Frontal cortex (tissue), 3 donors: ENCODE measurements at regions not wholly inside any gene's neighbourhood (a gene's known extent, or its start where the extent isn't known, plus 50 kb on each side); places are given as distances from the start of the nearest gene placed in this dataset.
"Not testable (repeated sequence)": the region's sequence is repeated elsewhere in the genome, so short reads cannot be mapped to it uniquely, and the experiment has no call there.

ENCODE experiments used
- DNase-seq, 2 donors: peaks; one replicate each; pipeline ENCODE4 v3.0.0; 2012; ENCODE audit warnings: low spot score in 2 of 2
- FAIRE-seq: peaks from 2 replicates; lab custom pipeline; 2012; peaks lifted over from hg19 to GRCh38; lab: Jason Lieb, UNC
- donor health status: control.
- donor health status: control.
- donor health status: control.

GRCh38 chr12:27133022-27133590 lies 50.7 kb upstream of the C12orf71 start:
- DNase-seq (no peak), FAIRE-seq (no peak)

- no peak for DNase-seq
- FAIRE-seq = no peak
Observed at GRCh38 chr12:27140478-27140969, 58.1 kb upstream of the C12orf71 start.

- no peak for FAIRE-seq
- peak; percentile 6 to 52 for DNase-seq
Observed at GRCh38 chr12:27142101-27142721, 59.8 kb upstream of the C12orf71 start.

- DNase-seq = no peak
- no peak for FAIRE-seq
Observed at GRCh38 chr12:27143256-27144069, 61.1 kb upstream of the C12orf71 start.

- FAIRE-seq, DNase-seq: not testable (repeated sequence)
Observed at GRCh38 chr12:27145725-27146124, 63.3 kb upstream of the C12orf71 start.

- no peak for DNase-seq
- no peak for FAIRE-seq
Observed at GRCh38 chr12:27148373-27148772, 66.0 kb upstream of the C12orf71 start.

GRCh38 chr12:27148791-27149190 lies 66.4 kb upstream of the C12orf71 start:
- FAIRE-seq (no peak), DNase-seq (no peak)

GRCh38 chr12:27151479-27151878 lies 69.1 kb upstream of the C12orf71 start:
- no peak for DNase-seq
- FAIRE-seq = no peak

GRCh38 chr12:27158297-27158696 lies 75.9 kb upstream of the C12orf71 start:
- FAIRE-seq (no peak), DNase-seq (no peak)

GRCh38 chr12:27161458-27162228 lies 79.3 kb upstream of the C12orf71 start:
- DNase-seq (no peak), FAIRE-seq (no peak)

GRCh38 chr12:27162229-27162537 lies 79.8 kb upstream of the C12orf71 start:
- FAIRE-seq (no peak), DNase-seq (no peak)

GRCh38 chr12:27163048-27163715 lies 80.8 kb upstream of the C12orf71 start:
- FAIRE-seq (no peak), DNase-seq (no peak)

- no peak for DNase-seq
- FAIRE-seq = no peak
Observed at GRCh38 chr12:27163894-27164293, 80.2 kb upstream of the STK38L start.

GRCh38 chr12:27164330-27165040 lies 79.6 kb upstream of the STK38L start:
- FAIRE-seq (no peak), DNase-seq (no peak)

GRCh38 chr12:27165958-27166357 lies 78.1 kb upstream of the STK38L start:
- not testable (repeated sequence) for DNase-seq, FAIRE-seq

GRCh38 chr12:27171494-27171893 lies 72.6 kb upstream of the STK38L start:
- not testable (repeated sequence) for FAIRE-seq, DNase-seq

GRCh38 chr12:27176765-27177164 lies 67.3 kb upstream of the STK38L start:
- no peak for FAIRE-seq
- DNase-seq = no peak

GRCh38 chr12:27177706-27178105 lies 66.4 kb upstream of the STK38L start:
- DNase-seq (no peak), FAIRE-seq (no peak)

- FAIRE-seq (no peak), DNase-seq (no peak)
Observed at GRCh38 chr12:27178255-27178654, 65.8 kb upstream of the STK38L start.
